ENCODE measurements at regions not wholly inside any gene's neighbourhood (a gene's known extent, or its start where the extent isn't known, plus 50 kb on each side); places are given as distances from the start of the nearest gene placed in this dataset.
"Not testable (repeated sequence)": the region's sequence is repeated elsewhere in the genome, so short reads cannot be mapped to it uniquely, and the experiment has no call there.

DNA sequence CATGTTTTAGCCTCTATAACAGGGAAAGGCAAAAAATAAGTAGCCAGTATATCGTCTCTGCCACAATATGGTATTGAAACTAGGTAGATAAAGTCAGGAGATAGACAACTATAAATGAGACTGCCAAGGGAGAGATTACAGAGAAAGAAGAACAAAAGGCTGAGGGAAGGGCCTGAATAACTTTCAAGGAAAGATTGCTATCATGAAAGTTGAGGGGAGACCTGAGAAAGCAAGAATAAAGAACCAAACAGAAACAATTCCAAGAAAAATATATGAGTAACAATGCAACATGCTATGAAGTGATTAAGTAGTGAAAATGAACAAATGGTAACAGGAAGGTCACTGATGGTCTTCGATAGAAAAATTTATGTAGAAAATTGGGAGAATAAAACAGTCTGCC is 690.1 kb downstream of the METTL15 start:
- Histone ChIP-seq H3K9ac (ENCODE audit: low read depth, low read length) (no peak overlapping the region), H3K4me3 (ENCODE audit: low read depth, low read length) (no peak overlapping the region), H3K9me3 (ENCODE audit: control insufficient read depth, insufficient read depth, low read length) (no peaks in the 10 kb centered on the region), H3K36me3 (ENCODE audit: control insufficient read depth, insufficient read depth, low read length) (no peaks in the 10 kb centered on the region), H3K27me3 (ENCODE audit: control insufficient read depth, insufficient read depth, low read length) (no peaks in the 10 kb centered on the region), H3K4me1 (ENCODE audit: control insufficient read depth, insufficient read depth, low read length) (peaks cover 22% of the 10 kb centered on the region), H3K27ac (ENCODE audit: low read depth, low read length) (no peak overlapping the region)

DNA sequence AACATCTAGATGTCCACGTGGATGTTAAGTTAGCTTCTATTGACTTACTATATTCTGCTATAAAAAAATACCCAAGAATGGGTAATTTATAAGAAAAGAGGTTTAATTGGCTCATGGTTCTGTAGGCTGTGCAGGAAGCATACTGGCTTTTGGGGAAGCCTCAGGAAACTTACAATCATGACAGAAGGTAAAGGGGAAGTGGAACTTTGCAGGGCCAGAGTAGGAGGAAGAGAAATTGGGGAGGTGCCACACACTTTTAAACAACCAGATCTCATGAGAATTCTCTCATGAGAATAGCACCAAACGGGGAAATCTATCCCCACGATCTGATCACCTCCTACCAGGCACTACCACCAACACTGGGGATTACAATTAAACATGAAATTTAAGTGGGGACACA is 689.3 kb downstream of the METTL15 start:
- H3K27me3 ChIP-seq (ENCODE audit: control insufficient read depth, insufficient read depth, low read length) = no peaks in the 10 kb centered on the region
- H3K4me1 ChIP-seq (ENCODE audit: control insufficient read depth, insufficient read depth, low read length) = peaks cover 29% of the 10 kb centered on the region
- H3K9ac ChIP-seq (ENCODE audit: low read depth, low read length) = no peak overlapping the region
- H3K36me3 ChIP-seq (ENCODE audit: control insufficient read depth, insufficient read depth, low read length) = no peaks in the 10 kb centered on the region
- no peak overlapping the region for H3K4me3 ChIP-seq (ENCODE audit: low read depth, low read length)
- H3K9me3 ChIP-seq (ENCODE audit: control insufficient read depth, insufficient read depth, low read length) = no peaks in the 10 kb centered on the region
- H3K27ac ChIP-seq (ENCODE audit: low read depth, low read length) = no peak overlapping the region

DNA sequence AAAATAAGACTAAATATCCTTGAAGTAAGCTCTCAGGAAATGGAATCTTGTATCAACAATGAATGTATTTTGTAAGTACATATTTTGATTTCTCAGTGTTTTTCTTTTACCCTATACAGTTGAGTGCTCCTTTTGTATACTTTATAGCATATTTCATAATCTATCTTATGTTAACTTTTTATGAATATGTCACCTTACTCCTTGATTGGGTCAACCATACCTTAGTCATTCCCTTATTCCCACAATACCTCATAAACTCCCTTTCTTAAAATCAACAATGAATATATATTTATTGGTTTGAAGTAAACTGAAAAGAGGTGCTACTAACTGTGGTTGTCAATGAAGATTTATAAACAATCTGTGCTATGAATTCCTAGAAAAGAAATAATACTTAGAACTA is 686.2 kb downstream of the METTL15 start:
- no peaks in the 10 kb centered on the region for H3K36me3 ChIP-seq (ENCODE audit: control insufficient read depth, insufficient read depth, low read length)
- peak overlapping the region; percentile 90 for H3K27ac ChIP-seq (ENCODE audit: low read depth, low read length)
- no peak overlapping the region for H3K9ac ChIP-seq (ENCODE audit: low read depth, low read length)

DNA sequence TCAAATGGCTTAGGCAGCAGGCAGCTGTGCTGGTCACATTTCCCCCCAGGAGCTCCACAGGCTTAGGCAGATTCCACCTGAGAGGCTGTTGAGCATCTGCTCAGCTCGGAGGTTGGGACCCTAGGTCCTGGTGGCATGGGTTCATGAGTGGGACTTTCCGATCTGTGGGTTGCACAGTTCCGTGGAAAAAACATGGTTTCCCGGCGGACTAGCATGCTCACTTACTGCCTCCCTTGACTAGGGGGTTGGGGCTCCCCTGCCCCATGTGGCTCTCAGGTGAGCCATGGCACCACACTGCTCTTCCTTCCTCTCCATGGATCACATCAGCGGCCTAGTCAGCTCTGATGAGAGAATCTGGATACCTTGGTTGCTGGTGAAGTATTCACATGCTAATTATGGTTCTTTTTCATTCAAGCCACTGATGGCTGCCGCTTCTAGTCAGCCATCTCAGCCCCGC is 685.1 kb downstream of the METTL15 start:
- Histone ChIP-seq H3K9me3 (ENCODE audit: control insufficient read depth, insufficient read depth, low read length) (no peaks in the 10 kb centered on the region; the same call in 1 of the 2 replicates), H3K27ac (ENCODE audit: low read depth, low read length) (peak overlapping the region; percentile 90), H3K9ac (ENCODE audit: low read depth, low read length) (no peak overlapping the region), H3K27me3 (ENCODE audit: control insufficient read depth, insufficient read depth, low read length) (no peaks in the 10 kb centered on the region), H3K36me3 (ENCODE audit: control insufficient read depth, insufficient read depth, low read length) (no peaks in the 10 kb centered on the region), H3K4me3 (ENCODE audit: low read depth, low read length) (no peak overlapping the region), H3K4me1 (ENCODE audit: control insufficient read depth, insufficient read depth, low read length) (peaks cover 30% of the 10 kb centered on the region)

More for the DNA sequence above, 686.2 kb downstream of the METTL15 start:
- H3K4me1 ChIP-seq (ENCODE audit: control insufficient read depth, insufficient read depth, low read length) = peaks cover 30% of the 10 kb centered on the region
- H3K4me3 ChIP-seq (ENCODE audit: low read depth, low read length) = peak overlapping the region; percentile 25
- no peaks in the 10 kb centered on the region; the same call in 1 of the 2 replicates for H3K9me3 ChIP-seq (ENCODE audit: control insufficient read depth, insufficient read depth, low read length)
- no peaks in the 10 kb centered on the region for H3K27me3 ChIP-seq (ENCODE audit: control insufficient read depth, insufficient read depth, low read length)

DNA sequence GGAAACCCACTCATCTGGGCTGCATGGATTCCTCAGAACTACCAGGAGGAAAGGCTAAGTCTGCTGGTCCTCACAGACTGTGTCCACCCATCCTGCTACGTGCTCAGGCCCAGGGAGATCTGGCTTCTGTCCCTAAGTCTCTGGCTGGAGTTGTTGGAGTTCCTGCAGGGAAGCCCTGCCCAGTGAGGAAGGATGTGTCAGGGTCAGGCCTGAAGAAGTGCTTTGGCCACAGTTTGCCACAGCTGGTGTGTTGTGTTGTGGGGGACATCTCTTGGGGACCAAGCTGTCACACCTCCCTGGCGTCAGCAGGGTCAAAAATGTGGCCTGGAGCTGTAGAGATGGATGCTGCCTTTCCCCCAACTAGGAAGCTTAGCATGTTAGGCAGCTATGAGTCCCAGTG is 684.7 kb downstream of the METTL15 start:
- Histone ChIP-seq H3K27me3 (ENCODE audit: control insufficient read depth, insufficient read depth, low read length) (no peaks in the 10 kb centered on the region), H3K4me1 (ENCODE audit: control insufficient read depth, insufficient read depth, low read length) (peaks cover 30% of the 10 kb centered on the region), H3K9me3 (ENCODE audit: control insufficient read depth, insufficient read depth, low read length) (no peaks in the 10 kb centered on the region; the same call in 1 of the 2 replicates), H3K9ac (ENCODE audit: low read depth, low read length) (no peak overlapping the region), H3K4me3 (ENCODE audit: low read depth, low read length) (no peak overlapping the region), H3K27ac (ENCODE audit: low read depth, low read length) (peak overlapping the region; percentile 90), H3K36me3 (ENCODE audit: control insufficient read depth, insufficient read depth, low read length) (no peaks in the 10 kb centered on the region)

DNA sequence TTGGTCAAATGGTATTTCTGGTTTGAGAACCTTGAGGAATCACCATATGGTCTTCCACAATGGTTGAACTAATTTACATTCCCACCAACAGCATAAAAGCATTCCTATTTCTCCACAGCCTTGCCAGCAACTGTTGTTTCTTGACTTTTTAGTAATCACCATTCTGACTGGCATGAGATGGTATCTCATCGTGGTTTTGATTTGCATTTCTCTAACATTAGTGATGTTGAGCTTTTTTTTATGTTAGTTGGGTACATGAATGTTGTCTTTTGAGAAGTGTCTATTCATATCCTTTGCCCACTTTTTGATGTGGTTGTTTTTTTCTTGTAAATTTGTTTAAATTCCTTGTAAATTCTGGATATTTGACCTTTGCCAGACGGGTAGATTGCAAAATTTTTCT is 679.7 kb downstream of the METTL15 start:
- not testable (repeated sequence) for H3K9me3 ChIP-seq (ENCODE audit: control insufficient read depth, insufficient read depth, low read length)

DNA sequence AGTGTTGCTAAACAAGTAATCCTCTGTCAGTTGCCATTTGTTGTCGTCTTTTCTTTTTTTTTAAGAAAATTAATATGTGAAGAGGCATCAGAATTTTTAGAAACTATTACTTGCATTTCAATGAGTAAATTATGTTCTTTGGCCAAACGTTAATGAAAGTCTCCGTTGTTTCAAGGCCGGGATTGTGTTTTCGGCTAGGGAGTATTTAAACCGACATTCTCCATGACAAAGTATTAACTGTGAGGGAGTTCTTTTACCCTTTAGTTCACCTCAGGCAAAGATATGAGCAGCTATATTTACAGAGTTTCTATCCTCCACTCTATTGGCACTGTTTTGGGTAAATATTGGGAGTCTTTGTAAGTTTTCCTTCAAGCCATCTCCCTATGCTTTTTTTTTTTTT is 668.9 kb downstream of the METTL15 start:
- no peak overlapping the region for H3K4me3 ChIP-seq (ENCODE audit: low read depth, low read length)
- no peaks in the 10 kb centered on the region for H3K36me3 ChIP-seq (ENCODE audit: control insufficient read depth, insufficient read depth, low read length)
- H3K9me3 ChIP-seq (ENCODE audit: control insufficient read depth, insufficient read depth, low read length) = peaks cover 24% of the 10 kb centered on the region
- peaks cover 19% of the 10 kb centered on the region; the same call in 1 of the 2 replicates for H3K4me1 ChIP-seq (ENCODE audit: control insufficient read depth, insufficient read depth, low read length)
- no peaks in the 10 kb centered on the region for H3K27me3 ChIP-seq (ENCODE audit: control insufficient read depth, insufficient read depth, low read length)
- no peak overlapping the region for H3K9ac ChIP-seq (ENCODE audit: low read depth, low read length)
- H3K27ac ChIP-seq (ENCODE audit: low read depth, low read length) = no peak overlapping the region

More for the DNA sequence above, 679.7 kb downstream of the METTL15 start:
- H3K9ac ChIP-seq (ENCODE audit: low read depth, low read length); H3K4me1 ChIP-seq (ENCODE audit: control insufficient read depth, insufficient read depth, low read length); H3K27me3 ChIP-seq (ENCODE audit: control insufficient read depth, insufficient read depth, low read length); H3K36me3 ChIP-seq (ENCODE audit: control insufficient read depth, insufficient read depth, low read length); H3K27ac ChIP-seq (ENCODE audit: low read depth, low read length); H3K4me3 ChIP-seq (ENCODE audit: low read depth, low read length): not testable (repeated sequence)

DNA sequence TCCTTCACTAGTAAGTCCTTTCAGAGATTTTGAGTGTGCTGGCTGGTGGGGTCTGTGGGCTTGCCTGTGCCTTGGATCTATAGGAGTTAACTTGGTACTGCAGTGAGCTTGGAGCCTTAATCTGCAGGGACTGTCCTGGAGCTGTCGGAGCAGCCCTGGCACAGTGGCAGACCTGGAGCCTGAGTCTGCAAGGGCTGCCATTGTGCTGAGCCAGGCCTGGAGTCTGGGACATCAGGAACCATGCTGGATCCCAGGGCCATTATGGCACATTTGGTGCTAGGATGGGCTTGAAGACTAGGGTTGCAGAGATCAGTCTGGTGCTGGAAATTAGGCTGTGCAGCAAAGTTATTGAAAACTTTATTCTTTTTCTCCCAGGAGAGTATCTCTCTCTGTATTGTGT is 665.4 kb downstream of the METTL15 start:
- Histone ChIP-seq H3K36me3 (ENCODE audit: control insufficient read depth, insufficient read depth, low read length) (no peaks in the 10 kb centered on the region), H3K27ac (ENCODE audit: low read depth, low read length) (peak overlapping the region; percentile 50), H3K9ac (ENCODE audit: low read depth, low read length) (no peak overlapping the region), H3K9me3 (ENCODE audit: control insufficient read depth, insufficient read depth, low read length) (peaks cover 12% of the 10 kb centered on the region; the same call in 1 of the 2 replicates), H3K4me1 (ENCODE audit: control insufficient read depth, insufficient read depth, low read length) (peaks cover 19% of the 10 kb centered on the region; the same call in 1 of the 2 replicates), H3K4me3 (ENCODE audit: low read depth, low read length) (no peak overlapping the region), H3K27me3 (ENCODE audit: control insufficient read depth, insufficient read depth, low read length) (no peaks in the 10 kb centered on the region)

DNA sequence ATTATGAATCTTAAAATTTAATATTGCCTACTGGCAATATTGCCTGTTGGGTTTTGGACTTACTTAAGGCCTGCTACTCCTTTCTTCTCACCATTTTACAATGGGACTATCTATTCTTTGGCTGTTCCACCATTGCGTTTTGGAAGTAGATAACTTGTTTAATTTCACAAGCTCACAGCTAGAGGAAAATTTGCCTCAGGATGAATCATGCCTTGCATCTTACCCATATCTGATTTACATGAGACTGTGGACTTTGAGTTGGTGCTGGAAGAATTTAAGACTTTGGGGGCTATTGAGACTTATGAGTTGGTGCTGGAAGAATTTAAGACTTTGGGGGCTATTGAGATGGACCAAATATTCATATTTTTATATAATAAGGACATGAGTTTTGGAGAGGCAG is 662.6 kb downstream of the METTL15 start:
- peaks cover 11% of the 10 kb centered on the region; the same call in 1 of the 2 replicates for H3K4me1 ChIP-seq (ENCODE audit: control insufficient read depth, insufficient read depth, low read length)
- no peak overlapping the region for H3K9ac ChIP-seq (ENCODE audit: low read depth, low read length)
- no peaks in the 10 kb centered on the region for H3K36me3 ChIP-seq (ENCODE audit: control insufficient read depth, insufficient read depth, low read length)
- H3K27me3 ChIP-seq (ENCODE audit: control insufficient read depth, insufficient read depth, low read length) = no peaks in the 10 kb centered on the region
- H3K9me3 ChIP-seq (ENCODE audit: control insufficient read depth, insufficient read depth, low read length) = peaks cover 12% of the 10 kb centered on the region; the same call in 1 of the 2 replicates
- H3K27ac ChIP-seq (ENCODE audit: low read depth, low read length) = no peak overlapping the region
- no peak overlapping the region for H3K4me3 ChIP-seq (ENCODE audit: low read depth, low read length)

DNA sequence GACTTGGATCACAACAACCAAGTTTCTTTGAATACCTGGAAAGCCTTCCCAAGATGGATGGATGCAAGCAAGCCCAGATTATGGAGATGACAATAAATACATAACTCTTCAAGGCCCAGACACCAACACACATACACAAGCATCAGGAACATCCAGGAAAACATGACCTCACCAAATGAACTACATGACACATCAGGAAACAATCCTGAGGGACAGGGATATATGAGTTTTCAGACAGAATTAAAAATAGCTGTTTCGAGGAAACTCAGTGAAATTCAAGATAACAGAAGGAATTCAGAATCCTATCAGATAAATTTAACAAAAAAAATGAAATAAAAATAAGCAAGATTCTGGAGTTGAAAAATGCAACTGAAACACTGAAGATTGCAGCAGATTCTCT is 659.4 kb downstream of the METTL15 start:
- Histone ChIP-seq H3K4me3 (ENCODE audit: low read depth, low read length) (no peak overlapping the region), H3K4me1 (ENCODE audit: control insufficient read depth, insufficient read depth, low read length) (no peaks in the 10 kb centered on the region), H3K36me3 (ENCODE audit: control insufficient read depth, insufficient read depth, low read length) (no peaks in the 10 kb centered on the region), H3K9me3 (ENCODE audit: control insufficient read depth, insufficient read depth, low read length) (peaks cover 11% of the 10 kb centered on the region; the same call in 1 of the 2 replicates), H3K27me3 (ENCODE audit: control insufficient read depth, insufficient read depth, low read length) (no peaks in the 10 kb centered on the region), H3K9ac (ENCODE audit: low read depth, low read length) (no peak overlapping the region), H3K27ac (ENCODE audit: low read depth, low read length) (no peak overlapping the region)

DNA sequence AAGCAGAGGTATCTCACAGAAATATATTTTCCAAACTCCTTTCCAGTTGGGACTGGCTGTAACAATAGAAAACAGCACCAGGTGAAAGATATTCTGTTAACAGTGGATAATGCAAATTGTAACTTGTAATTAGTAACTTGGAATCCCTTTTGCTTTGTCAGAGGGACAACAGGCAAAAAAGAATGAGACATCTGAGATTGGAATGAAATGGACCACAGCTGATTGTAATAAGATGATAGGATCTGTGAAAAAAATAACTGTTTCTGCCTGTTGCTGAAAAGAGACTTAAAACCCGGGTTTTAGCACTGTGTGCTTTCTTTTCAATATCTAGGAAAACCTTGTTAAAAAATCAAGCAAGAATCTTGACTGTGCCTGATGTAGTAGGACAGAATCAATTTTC is 655.7 kb downstream of the METTL15 start:
- no peak overlapping the region for H3K4me3 ChIP-seq (ENCODE audit: low read depth, low read length)
- H3K9me3 ChIP-seq (ENCODE audit: control insufficient read depth, insufficient read depth, low read length) = no peaks in the 10 kb centered on the region
- no peaks in the 10 kb centered on the region for H3K36me3 ChIP-seq (ENCODE audit: control insufficient read depth, insufficient read depth, low read length)
- no peak overlapping the region for H3K9ac ChIP-seq (ENCODE audit: low read depth, low read length)
- no peak overlapping the region for H3K27ac ChIP-seq (ENCODE audit: low read depth, low read length)
- peaks cover 16% of the 10 kb centered on the region for H3K4me1 ChIP-seq (ENCODE audit: control insufficient read depth, insufficient read depth, low read length)
- H3K27me3 ChIP-seq (ENCODE audit: control insufficient read depth, insufficient read depth, low read length) = no peaks in the 10 kb centered on the region
